ENCODE measurements at regions not wholly inside any gene's neighbourhood (a gene's known extent, or its start where the extent isn't known, plus 50 kb on each side); places are given as distances from the start of the nearest gene placed in this dataset.
"Not testable (repeated sequence)": the region's sequence is repeated elsewhere in the genome, so short reads cannot be mapped to it uniquely, and the experiment has no call there.

GRCh38 chr16:66109677-66110076, 256.8 kb upstream of the CDH5 start:
- no peak for DNase-seq (ENCODE audit: low read depth in 2 of 2)

GRCh38 chr16:66107661-66108060, 258.8 kb upstream of the CDH5 start:
- no peak for DNase-seq (ENCODE audit: low read depth in 2 of 2)

- no peak for DNase-seq (ENCODE audit: low read depth in 2 of 2)
These were observed 263.3 kb upstream of the CDH5 start for GRCh38 chr16:66103211-66103610.

GRCh38 chr16:66099306-66099705, 267.2 kb upstream of the CDH5 start:
- no peak for DNase-seq (ENCODE audit: low read depth in 2 of 2)

- DNase-seq (ENCODE audit: low read depth in 2 of 2) = no peak
These were observed 268.7 kb upstream of the CDH5 start for GRCh38 chr16:66097751-66098150.

- no peak for DNase-seq (ENCODE audit: low read depth in 2 of 2)
These were observed 270.8 kb upstream of the CDH5 start for GRCh38 chr16:66095676-66096075.

- DNase-seq (ENCODE audit: low read depth in 2 of 2) = no peak
These were observed 273.3 kb upstream of the CDH5 start for GRCh38 chr16:66093191-66093590.

GRCh38 chr16:66091471-66091891, 275.0 kb upstream of the CDH5 start:
- DNase-seq (ENCODE audit: low read depth in 2 of 2) = no peak

GRCh38 chr16:66088681-66089080, 277.8 kb upstream of the CDH5 start:
- DNase-seq (ENCODE audit: low read depth in 2 of 2) = no peak

- DNase-seq (ENCODE audit: low read depth in 2 of 2) = no peak
These were observed 279.2 kb upstream of the CDH5 start for GRCh38 chr16:66087308-66087707.

GRCh38 chr16:66085651-66086050, 280.8 kb upstream of the CDH5 start:
- DNase-seq (ENCODE audit: low read depth in 2 of 2) = no peak

- not testable (repeated sequence) for DNase-seq (ENCODE audit: low read depth in 2 of 2)
These were observed 281.8 kb upstream of the CDH5 start for GRCh38 chr16:66084731-66085130.

- no peak for DNase-seq (ENCODE audit: low read depth in 2 of 2)
These were observed 282.2 kb upstream of the CDH5 start for GRCh38 chr16:66084306-66084705.

GRCh38 chr16:66083171-66083570, 283.3 kb upstream of the CDH5 start:
- no peak for DNase-seq (ENCODE audit: low read depth in 2 of 2)

- no peak for DNase-seq (ENCODE audit: low read depth in 2 of 2)
These were observed 284.1 kb upstream of the CDH5 start for GRCh38 chr16:66082424-66082823.

- DNase-seq (ENCODE audit: low read depth in 2 of 2) = no peak
These were observed 284.6 kb upstream of the CDH5 start for GRCh38 chr16:66081775-66082366.

- no peak for DNase-seq (ENCODE audit: low read depth in 2 of 2)
These were observed 286.7 kb upstream of the CDH5 start for GRCh38 chr16:66079671-66080334.

GRCh38 chr16:66070140-66070917, 296.2 kb upstream of the CDH5 start:
- DNase-seq (ENCODE audit: low read depth in 2 of 2) = no peak

GRCh38 chr16:66069587-66069986, 296.9 kb upstream of the CDH5 start:
- DNase-seq (ENCODE audit: low read depth in 2 of 2) = no peak

- DNase-seq (ENCODE audit: low read depth in 2 of 2) = no peak
These were observed 300.1 kb upstream of the CDH5 start for GRCh38 chr16:66066404-66066803.

GRCh38 chr16:66065925-66066324, 300.6 kb upstream of the CDH5 start:
- DNase-seq (ENCODE audit: low read depth in 2 of 2) = no peak

GRCh38 chr16:66064801-66065530, 301.5 kb upstream of the CDH5 start:
- no peak for DNase-seq (ENCODE audit: low read depth in 2 of 2)
